T-helper 2 cell treated with Interferon-gamma antibody and Interleukin-4, amounts not matched to agents 5 μg/mL and 100 μg/mL, for 36 hours (primary cell): ENCODE measurements at regions not wholly inside any gene's neighbourhood (a gene's known extent, or its start where the extent isn't known, plus 50 kb on each side); places are given as distances from the start of the nearest gene placed in this dataset.
"Not testable (repeated sequence)": the region's sequence is repeated elsewhere in the genome, so short reads cannot be mapped to it uniquely, and the experiment has no call there.

Source experiments
- DNase-seq: peaks from one replicate; pipeline ENCODE4 v3.0.0; 2021; ENCODE audit warnings: low spot score
- H3K27ac Mint-ChIP-seq: one replicate; pipeline ENCODE4 v1.8.0; 2021; ENCODE audit warnings: mild to moderate bottlenecking, mixed read lengths
- H3K27me3 Mint-ChIP-seq: one replicate; pipeline ENCODE4 v1.8.0; 2021; ENCODE audit warnings: low read depth, mixed read lengths
- H3K36me3 Mint-ChIP-seq: one replicate; pipeline ENCODE4 v1.8.0; 2021; ENCODE audit warnings: low read depth, mixed read lengths
- H3K4me1 Mint-ChIP-seq: one replicate; pipeline ENCODE4 v1.8.0; 2021; ENCODE audit warnings: low read depth, mixed read lengths
- H3K4me3 Mint-ChIP-seq: one replicate; pipeline ENCODE4 v1.8.0; 2022; ENCODE audit warnings: mild to moderate bottlenecking, moderate library complexity, mixed read lengths
- H3K9me3 Mint-ChIP-seq: one replicate; pipeline ENCODE4 v1.8.0; 2021; ENCODE audit warnings: mixed read lengths

- no peaks in the 10 kb centered on the region for H3K36me3 Mint-ChIP-seq
- no peaks in the 10 kb centered on the region for H3K27me3 Mint-ChIP-seq
- no peaks in the 10 kb centered on the region for H3K4me1 Mint-ChIP-seq
- no peak overlapping the region for H3K4me3 Mint-ChIP-seq
- no peaks in the 10 kb centered on the region for H3K9me3 Mint-ChIP-seq
- no peak overlapping the region for H3K27ac Mint-ChIP-seq
- DNase-seq = no peak
Measured at GRCh38 chr5:118366429-118366828, 621.9 kb downstream of the DTWD2 start.

GRCh38 chr5:118365718-118366117 lies 622.6 kb downstream of the DTWD2 start:
- Mint-ChIP-seq H3K36me3 (no peaks in the 10 kb centered on the region), H3K27ac (no peak overlapping the region), H3K9me3 (no peaks in the 10 kb centered on the region), H3K4me3 (no peak overlapping the region), H3K27me3 (no peaks in the 10 kb centered on the region), H3K4me1 (no peaks in the 10 kb centered on the region)
- DNase-seq = no peak

DNA sequence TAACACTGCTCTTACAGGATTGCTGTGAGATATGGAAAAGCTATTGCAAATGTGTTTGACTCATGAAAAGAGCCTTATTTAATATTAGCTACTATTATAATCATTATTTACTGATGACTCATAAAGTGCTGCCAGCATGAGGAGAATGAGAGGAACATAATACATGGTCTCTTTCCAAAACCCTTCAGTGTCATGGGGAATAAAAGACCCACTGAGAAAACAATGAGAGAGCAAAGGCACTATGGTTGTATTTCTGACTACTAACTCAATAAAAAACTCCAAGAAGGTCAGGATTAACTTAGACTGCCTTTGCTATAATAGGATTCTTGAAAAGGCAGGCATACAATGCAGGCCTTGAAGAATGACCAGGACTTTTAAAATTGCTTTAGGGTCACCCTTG lies 633.5 kb downstream of the DTWD2 start:
- DNase-seq = no peak
- no peaks in the 10 kb centered on the region for H3K4me1 Mint-ChIP-seq
- H3K36me3 Mint-ChIP-seq = no peaks in the 10 kb centered on the region
- H3K27me3 Mint-ChIP-seq = no peaks in the 10 kb centered on the region
- H3K4me3 Mint-ChIP-seq = no peak overlapping the region
- no peak overlapping the region for H3K27ac Mint-ChIP-seq
- H3K9me3 Mint-ChIP-seq = no peaks in the 10 kb centered on the region

DNA sequence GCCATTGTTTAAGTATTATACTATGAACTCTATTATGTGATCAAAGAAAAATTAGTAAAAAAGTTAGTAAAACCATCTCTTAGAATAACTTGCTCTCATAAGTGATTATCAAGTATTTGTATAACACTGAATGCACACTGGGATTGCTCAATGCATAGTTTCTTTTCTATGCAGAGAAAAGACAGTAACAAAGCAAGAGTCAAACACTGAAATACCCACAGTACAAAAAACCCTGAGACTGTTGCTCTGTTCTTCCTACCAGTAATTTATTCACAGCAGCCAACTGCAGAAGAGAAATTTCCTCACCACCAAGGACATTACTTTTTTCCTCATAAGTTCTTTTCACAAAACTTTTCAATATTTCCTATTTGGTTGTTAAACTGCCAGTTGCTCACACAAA lies 634.4 kb downstream of the DTWD2 start:
- no peaks in the 10 kb centered on the region for H3K9me3 Mint-ChIP-seq
- H3K27ac Mint-ChIP-seq = no peak overlapping the region
- no peak for DNase-seq
- no peak overlapping the region for H3K4me3 Mint-ChIP-seq
- H3K36me3 Mint-ChIP-seq = no peaks in the 10 kb centered on the region
- no peaks in the 10 kb centered on the region for H3K4me1 Mint-ChIP-seq
- H3K27me3 Mint-ChIP-seq = no peaks in the 10 kb centered on the region

GRCh38 chr5:118336468-118336867 lies 651.9 kb downstream of the DTWD2 start:
- H3K9me3 Mint-ChIP-seq = peaks cover 4% of the 10 kb centered on the region

DNA sequence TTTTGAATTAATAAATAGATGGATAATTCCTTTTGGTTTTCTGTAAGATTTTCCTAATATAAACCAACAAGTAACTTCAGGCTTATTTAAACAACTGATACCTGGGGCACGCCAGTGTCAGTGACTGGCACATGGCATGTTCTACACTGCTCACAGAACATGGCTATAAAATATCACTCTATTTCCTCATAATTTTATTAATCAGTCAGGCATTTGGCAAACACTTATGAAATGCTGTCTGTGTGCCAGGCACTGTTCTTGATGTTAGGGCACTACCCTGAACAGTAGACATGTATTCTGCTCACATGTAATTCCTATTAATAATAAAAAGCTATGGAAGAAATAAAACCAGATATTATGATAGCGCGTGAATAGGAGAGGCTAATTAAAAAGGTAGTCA lies 661.0 kb downstream of the DTWD2 start:
- Mint-ChIP-seq H3K4me3 (no peak overlapping the region), H3K27ac (no peak overlapping the region)

More at GRCh38 chr5:118336468-118336867, 651.9 kb downstream of the DTWD2 start:
- Mint-ChIP-seq H3K4me3 (no peak overlapping the region), H3K36me3 (no peaks in the 10 kb centered on the region), H3K4me1 (no peaks in the 10 kb centered on the region), H3K27ac (no peak overlapping the region), H3K27me3 (no peaks in the 10 kb centered on the region)
- DNase-seq = no peak

GRCh38 chr5:118326481-118327045 lies 661.8 kb downstream of the DTWD2 start:
- Mint-ChIP-seq H3K4me1 (no peaks in the 10 kb centered on the region), H3K4me3 (no peak overlapping the region), H3K36me3 (no peaks in the 10 kb centered on the region), H3K9me3 (peaks cover 9% of the 10 kb centered on the region), H3K27me3 (no peaks in the 10 kb centered on the region), H3K27ac (no peak overlapping the region)
- no peak for DNase-seq

More for the DNA sequence above, 661.0 kb downstream of the DTWD2 start:
- Mint-ChIP-seq H3K4me1 (no peaks in the 10 kb centered on the region), H3K9me3 (peaks cover 9% of the 10 kb centered on the region), H3K36me3 (no peaks in the 10 kb centered on the region), H3K27me3 (no peaks in the 10 kb centered on the region)
- no peak for DNase-seq

DNA sequence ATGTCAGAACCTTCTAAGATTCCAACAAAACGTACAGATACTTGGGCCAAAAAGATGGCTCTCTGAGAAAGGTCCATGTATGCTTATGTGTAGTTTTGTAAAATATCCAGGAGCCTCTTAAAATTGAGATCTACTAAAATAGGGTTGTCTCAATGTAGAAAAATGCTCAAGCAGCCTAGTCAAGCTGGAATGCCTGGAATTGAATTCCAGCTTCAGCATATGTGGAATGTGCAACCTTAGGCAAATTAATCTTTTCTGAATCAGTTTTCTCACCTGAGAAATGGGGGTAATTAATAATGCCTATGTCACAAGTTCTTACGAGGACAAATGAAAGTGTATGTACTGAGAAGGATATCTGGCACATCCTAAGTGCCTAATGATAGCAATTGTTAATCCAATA lies 662.4 kb downstream of the DTWD2 start:
- Mint-ChIP-seq H3K27me3 (no peaks in the 10 kb centered on the region), H3K4me3 (no peak overlapping the region), H3K36me3 (no peaks in the 10 kb centered on the region), H3K27ac (no peak overlapping the region), H3K4me1 (no peaks in the 10 kb centered on the region), H3K9me3 (peaks cover 9% of the 10 kb centered on the region)
- DNase-seq = no peak

DNA sequence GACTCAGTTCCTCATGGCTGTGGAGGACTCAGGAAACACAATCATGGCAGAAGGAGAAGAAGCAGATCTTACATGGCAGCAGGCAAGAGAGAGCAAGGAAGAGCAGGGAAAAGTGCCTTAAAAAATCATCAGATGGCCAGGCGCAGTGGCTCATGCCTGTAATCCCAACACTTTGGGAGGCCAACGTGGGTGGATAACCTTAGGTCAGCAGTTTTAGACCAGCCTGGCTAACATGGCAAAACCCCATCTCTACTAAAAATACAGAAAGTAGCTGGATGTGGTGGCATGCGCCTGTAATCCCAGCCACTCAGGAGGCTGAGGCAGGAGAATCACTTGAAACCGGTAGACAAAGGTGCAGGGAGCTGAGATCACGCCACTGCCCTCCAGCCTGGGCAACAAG lies 664.6 kb downstream of the DTWD2 start:
- H3K27me3 Mint-ChIP-seq, H3K36me3 Mint-ChIP-seq, H3K4me1 Mint-ChIP-seq, DNase-seq, H3K4me3 Mint-ChIP-seq, H3K27ac Mint-ChIP-seq: not testable (repeated sequence)
- peaks cover 13% of the 10 kb centered on the region for H3K9me3 Mint-ChIP-seq

GRCh38 chr5:118321081-118321480 lies 667.3 kb downstream of the DTWD2 start:
- no peak overlapping the region for H3K4me3 Mint-ChIP-seq
- H3K27ac Mint-ChIP-seq = no peak overlapping the region
- no peaks in the 10 kb centered on the region for H3K4me1 Mint-ChIP-seq
- H3K36me3 Mint-ChIP-seq = no peaks in the 10 kb centered on the region
- H3K9me3 Mint-ChIP-seq = peaks cover 8% of the 10 kb centered on the region
- H3K27me3 Mint-ChIP-seq = no peaks in the 10 kb centered on the region
- DNase-seq = no peak

GRCh38 chr5:118320121-118320520 lies 668.2 kb downstream of the DTWD2 start:
- H3K27ac Mint-ChIP-seq = no peak overlapping the region
- no peaks in the 10 kb centered on the region for H3K27me3 Mint-ChIP-seq
- H3K9me3 Mint-ChIP-seq = peaks cover 8% of the 10 kb centered on the region
- no peaks in the 10 kb centered on the region for H3K4me1 Mint-ChIP-seq
- DNase-seq = no peak
- H3K4me3 Mint-ChIP-seq = no peak overlapping the region
- no peaks in the 10 kb centered on the region for H3K36me3 Mint-ChIP-seq

DNA sequence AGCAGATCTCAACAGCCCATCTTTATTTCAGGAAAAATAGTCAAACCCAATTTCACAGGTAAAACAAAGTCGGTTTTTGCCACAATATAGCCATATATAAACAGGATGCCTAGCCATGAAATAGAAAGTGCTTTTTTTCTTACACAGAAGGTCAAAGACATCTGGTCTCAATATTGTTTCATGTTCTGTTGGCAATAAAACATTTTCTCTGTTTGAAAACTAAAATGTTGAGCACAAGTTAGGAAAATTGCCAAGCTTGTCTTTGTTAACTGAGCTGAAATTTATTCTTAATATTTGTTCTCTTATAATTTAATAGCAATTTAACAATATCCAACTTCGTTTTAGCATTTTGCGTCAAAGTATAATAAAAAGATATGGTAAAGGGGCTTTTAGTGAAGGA lies 673.4 kb downstream of the DTWD2 start:
- Mint-ChIP-seq H3K4me3 (no peak overlapping the region), H3K36me3 (no peaks in the 10 kb centered on the region), H3K27me3 (no peaks in the 10 kb centered on the region), H3K27ac (no peak overlapping the region), H3K9me3 (no peaks in the 10 kb centered on the region), H3K4me1 (no peaks in the 10 kb centered on the region)
- no peak for DNase-seq

- Mint-ChIP-seq H3K36me3 (no peaks in the 10 kb centered on the region), H3K27ac (no peak overlapping the region), H3K4me3 (no peak overlapping the region), H3K27me3 (no peaks in the 10 kb centered on the region), H3K4me1 (no peaks in the 10 kb centered on the region), H3K9me3 (no peaks in the 10 kb centered on the region)
- DNase-seq = no peak
Measured at GRCh38 chr5:118311103-118311819, 677.1 kb downstream of the DTWD2 start.

DNA sequence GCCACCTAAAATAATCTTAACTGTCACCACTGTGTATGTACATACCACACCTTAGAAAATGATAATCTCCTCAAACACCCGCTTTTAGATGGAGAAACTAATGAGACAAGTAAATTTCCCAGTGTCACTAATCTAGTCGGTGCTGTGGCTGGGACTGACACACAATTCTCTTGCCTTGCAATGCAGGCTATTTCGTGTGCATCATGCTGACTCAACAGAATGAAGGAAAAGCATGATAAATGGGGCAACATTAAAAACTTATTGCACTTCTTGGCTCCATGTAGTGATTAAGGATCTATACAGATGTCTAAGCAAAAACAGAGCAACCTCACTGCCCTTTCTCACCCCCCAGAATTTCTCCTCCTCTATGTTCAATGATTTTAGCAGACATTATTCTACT lies 677.9 kb downstream of the DTWD2 start:
- H3K9me3 Mint-ChIP-seq = no peaks in the 10 kb centered on the region
- H3K27me3 Mint-ChIP-seq = no peaks in the 10 kb centered on the region
- DNase-seq = no peak
- H3K4me3 Mint-ChIP-seq = no peak overlapping the region
- H3K4me1 Mint-ChIP-seq = no peaks in the 10 kb centered on the region
- H3K36me3 Mint-ChIP-seq = no peaks in the 10 kb centered on the region
- no peak overlapping the region for H3K27ac Mint-ChIP-seq

GRCh38 chr5:118303296-118303695 lies 685.1 kb downstream of the DTWD2 start:
- Mint-ChIP-seq H3K4me1 (no peaks in the 10 kb centered on the region), H3K27me3 (no peaks in the 10 kb centered on the region), H3K4me3 (no peak overlapping the region), H3K9me3 (no peaks in the 10 kb centered on the region), H3K27ac (no peak overlapping the region), H3K36me3 (no peaks in the 10 kb centered on the region)
- DNase-seq = no peak
